ENCODE measurements at regions not wholly inside any gene's neighbourhood (a gene's known extent, or its start where the extent isn't known, plus 50 kb on each side); places are given as distances from the start of the nearest gene placed in this dataset.

DNA sequence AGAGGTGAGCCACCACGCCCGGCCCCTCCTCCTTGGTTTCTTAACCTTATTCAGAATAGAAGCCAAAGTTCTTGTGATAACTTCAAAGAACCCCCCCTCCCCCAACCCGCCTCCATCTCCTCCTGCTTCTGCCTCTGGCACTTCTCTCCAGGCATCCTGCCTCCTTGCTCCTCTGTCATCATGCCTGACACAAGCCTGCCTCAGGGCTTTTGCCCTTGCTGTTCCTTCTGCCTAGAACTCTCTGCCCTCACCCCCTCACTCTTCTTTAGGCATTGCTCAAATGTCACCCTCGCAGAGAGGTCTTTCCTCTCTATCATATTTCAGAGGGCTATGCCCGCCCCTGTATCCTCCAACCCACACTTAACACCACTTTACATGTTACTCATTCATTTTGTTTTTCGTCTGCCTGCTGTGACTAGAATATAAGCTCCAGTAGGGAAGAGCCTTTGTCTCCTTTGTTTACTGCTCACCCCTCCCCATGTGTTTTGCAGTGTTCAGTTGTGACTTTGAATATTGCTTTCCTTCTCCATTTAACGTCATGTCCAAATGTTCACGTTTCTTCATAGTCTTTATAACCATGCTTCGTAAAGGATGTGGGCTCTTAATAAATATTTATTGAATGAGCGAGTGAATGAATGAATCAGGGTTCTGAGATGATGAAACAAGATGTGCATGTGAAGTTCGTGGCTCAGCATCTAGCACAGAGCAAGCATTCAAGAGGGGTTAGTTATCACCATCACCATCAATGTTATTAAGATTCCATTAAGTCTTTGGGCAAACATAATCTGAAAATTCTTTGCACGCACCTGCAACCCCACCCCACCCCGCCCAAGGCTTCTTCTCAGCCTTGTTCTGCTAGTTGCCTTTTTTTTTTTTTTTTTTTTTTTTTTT is 186.2 kb upstream of the WSCD1 start:
- TF ChIP-seq POLR2A (IDR thresholded peaks at IDR 0.05; ENCODE audit: low read depth, low read length): no peak
- no peak for TF ChIP-seq POLR2AphosphoS5 (IDR thresholded peaks at IDR 0.05; ENCODE audit: low read depth, low read length)
- TF ChIP-seq TAF1 (IDR thresholded peaks at IDR 0.05; ENCODE audit: low read depth, low read length): no peak
- no peak for TF ChIP-seq SPI1 (IDR thresholded peaks at IDR 0.05; ENCODE audit: low read depth, low read length)
